ENCODE measurements at regions not wholly inside any gene's neighbourhood (a gene's known extent, or its start where the extent isn't known, plus 50 kb on each side); places are given as distances from the start of the nearest gene placed in this dataset.

GRCh38 chr9:31153250-31153840 is 1231.1 kb upstream of the ACO1 start:
- ATAC-seq = no peak
- POLR2A ChIA-PET = no interaction called here
- Histone ChIP-seq H3K36me3 (ENCODE audit: control insufficient read depth in 1 of 2, insufficient read depth in 2 of 2, low read length in 2 of 2) (no peaks in the 10 kb centered on the region), H3K9me2 (ENCODE audit: insufficient read depth) (no peaks in the 10 kb centered on the region), H3K9me3 (ENCODE audit: control insufficient read depth in 1 of 2, insufficient read depth in 1 of 2, low read depth in 1 of 2, low read length in 2 of 2) (0 out of 4 replicates have a peak, but pooled peaks cover 0 to 3% of the 10 kb centered on the region in 2 experiments), H3K9ac (ENCODE audit: low read length) (no peak overlapping the region), H3K27ac (ENCODE audit: low read depth, low read length) (no peak overlapping the region), H3K4me3 (replicated peaks in 1 of 2; ENCODE audit: low read depth in 1 of 2, low read length in 2 of 2) (no peak overlapping the region), H3K4me2 (ENCODE audit: low read length) (no peak overlapping the region), H2AFZ (ENCODE audit: low read depth, low read length, poor library complexity, severe bottlenecking) (no peak overlapping the region), H3K4me1 (ENCODE audit: control insufficient read depth in 1 of 2, insufficient read depth in 2 of 2, low read length in 2 of 2) (no peaks in the 10 kb centered on the region), H3K27me3 (ENCODE audit: insufficient read depth, low read length) (no peaks in the 10 kb centered on the region), H4K20me1 (ENCODE audit: insufficient read depth) (no peaks in the 10 kb centered on the region), H3K79me2 (ENCODE audit: insufficient read depth, low read length) (no peaks in the 10 kb centered on the region)
- CTCF ChIA-PET = no interaction called here
- RAD21 ChIA-PET (ENCODE audit: low non-redundant PET in 1 of 2, low total read pairs in 2 of 2, uncharacterized antibody in 2 of 2, unreplicated experiment in 2 of 2) = no interaction called here
- no peak for TF ChIP-seq ELF1 (IDR thresholded peaks at IDR 0.05; ENCODE audit: borderline replicate concordance, low read depth)
- no peak for TF ChIP-seq SRF (IDR thresholded peaks at IDR 0.05; ENCODE audit: low read depth)
- no peak for TF ChIP-seq ZNF274 (IDR thresholded peaks at IDR 0.05; ENCODE audit: low read depth, low read length)
- TF ChIP-seq RAD21 (IDR thresholded peaks at IDR 0.05; ENCODE audit: low read depth) = no peak
- no peak for TF ChIP-seq EZH2phosphoT487 (IDR thresholded peaks at IDR 0.05; ENCODE audit: borderline replicate concordance)
- TF ChIP-seq EGR1 (IDR thresholded peaks at IDR 0.05; ENCODE audit: low read depth) = no peak
- TF ChIP-seq YY1 (IDR thresholded peaks at IDR 0.05; ENCODE audit: extremely low read depth, insufficient replicate concordance, low read depth, low read length) = no peak
- no peak for TF ChIP-seq POLR2AphosphoS5 (IDR thresholded peaks at IDR 0.05; ENCODE audit: low read depth, low read length)
- TF ChIP-seq TCF7L2 (IDR thresholded peaks at IDR 0.05; ENCODE audit: borderline replicate concordance, extremely low read depth, insufficient read depth, insufficient read length) = no peak
- no peak for TF ChIP-seq SIN3A (IDR thresholded peaks at IDR 0.05; ENCODE audit: low read depth)
- no peak for TF ChIP-seq REST (IDR thresholded peaks at IDR 0.05; ENCODE audit: low read depth)
- TF ChIP-seq POLR2A (IDR thresholded peaks at IDR 0.05; ENCODE audit: borderline replicate concordance, extremely low read depth, insufficient read depth, insufficient read length) = no peak
- no peak for TF ChIP-seq CTCF (IDR thresholded peaks at IDR 0.05 in 2 of 3, conservative IDR thresholded peaks at IDR 0.05 in 1 of 3; ENCODE audit: borderline replicate concordance in 1 of 3, insufficient read depth in 1 of 3, low read depth in 2 of 3, low read length in 2 of 3)
- DNase-seq (ENCODE audit: low read depth, low spot score) = no peak
- intact Hi-C loops (cut with micrococcal nuclease) = no loop called here
- no TSS peak for BruUV-seq (replicated peaks)
